MCF 10A (cell line): ENCODE measurements at regions not wholly inside any gene's neighbourhood (a gene's known extent, or its start where the extent isn't known, plus 50 kb on each side); places are given as distances from the start of the nearest gene placed in this dataset.

Experiments
- BruUV-seq: library from RNA; stranded (reverse); fragments of 400-500 nt; replicated peaks from 2 replicates; lab custom pipeline; 2021; lab: Mats Ljungman, UMichigan
- CTCF ChIA-PET: fragments of 300-600 bp; sonication (Branson Sonifier 250); formaldehyde crosslinking; extraction: SDS; loops from one replicate; lab custom pipeline; 2021; ENCODE audit warnings: antibody characterized with exemption, inconsistent platforms; lab: Yijun Ruan, JAX
- POLR2A ChIA-PET: fragments of 300-600, 350-650 bp; sonication (Branson Sonifier 250); formaldehyde crosslinking; extraction: SDS; loops from one replicate; lab custom pipeline; 2020; ENCODE audit warnings: antibody characterized with exemption, inconsistent platforms; lab: Yijun Ruan, JAX
- DNase-seq: peaks from one replicate; pipeline ENCODE4 v3.0.0-alpha.2; 2018; ENCODE audit not compliant: unreplicated experiment
- H3K27ac Mint-ChIP-seq: one replicate; pipeline ENCODE4 v1.8.0; 2022; ENCODE audit warnings: mild to moderate bottlenecking, low read depth, mixed read lengths; ENCODE audit not compliant: unreplicated experiment
- H3K27me3 Mint-ChIP-seq: one replicate; pipeline ENCODE4 v1.8.0; 2022; ENCODE audit warnings: mixed read lengths; ENCODE audit not compliant: insufficient read depth, unreplicated experiment
- H3K36me3 Mint-ChIP-seq: one replicate; pipeline ENCODE4 v1.8.0; 2022; ENCODE audit warnings: mild to moderate bottlenecking, moderate library complexity, mixed read lengths; ENCODE audit not compliant: insufficient read depth, unreplicated experiment
- H3K4me1 Mint-ChIP-seq: one replicate; pipeline ENCODE4 v1.8.0; 2022; ENCODE audit warnings: mixed read lengths; ENCODE audit not compliant: insufficient read depth, unreplicated experiment
- H3K4me3 Mint-ChIP-seq: one replicate; pipeline ENCODE4 v1.8.0; 2022; ENCODE audit warnings: mild to moderate bottlenecking, moderate library complexity, mixed read lengths; ENCODE audit not compliant: unreplicated experiment
- H3K9me3 Mint-ChIP-seq: one replicate; pipeline ENCODE4 v1.8.0; 2022; ENCODE audit warnings: mixed read lengths; ENCODE audit not compliant: unreplicated experiment
- CTCF ChIP-seq: fragments of 200-600 bp; IDR thresholded peaks from one replicate; pipeline ENCODE4 v1.8.0; 2022; ENCODE audit warnings: antibody characterized with exemption, mild to moderate bottlenecking; ENCODE audit not compliant: unreplicated experiment
- intact Hi-C: fragments of 100-400 bp; cut with micrococcal nuclease; formaldehyde crosslinking; loops from 2 replicates; pipeline ENCODE4 v1.14.1; 2022

GRCh38 chr6:27026361-27026760 lies 221.1 kb upstream of the PRSS16 start:
- H3K36me3 Mint-ChIP-seq: no peaks in the 10 kb centered on the region
- no peaks in the 10 kb centered on the region for H3K9me3 Mint-ChIP-seq
- no peaks in the 10 kb centered on the region for H3K4me1 Mint-ChIP-seq
- DNase-seq: no peak
- no peaks in the 10 kb centered on the region for H3K27me3 Mint-ChIP-seq
- POLR2A ChIA-PET: no interaction called here
- intact Hi-C loops: no loop called here
- CTCF ChIA-PET: interaction anchor here (1.0 kb wide), 1 partner anchor 53 kb away, joined by 5 read pairs; no protein-coding TSS in a partner anchor
- BruUV-seq: no TSS peak
- TF ChIP-seq CTCF: no peak
- H3K4me3 Mint-ChIP-seq: no peak overlapping the region
- no peak overlapping the region for H3K27ac Mint-ChIP-seq

GRCh38 chr6:27031302-27031701 lies 216.2 kb upstream of the PRSS16 start:
- BruUV-seq: no TSS peak
- no peak for TF ChIP-seq CTCF
- ChIA-PET POLR2A (no interaction called here), CTCF (no interaction called here)
- H3K4me1 Mint-ChIP-seq: no peaks in the 10 kb centered on the region
- no peaks in the 10 kb centered on the region for H3K36me3 Mint-ChIP-seq
- no peak overlapping the region for H3K27ac Mint-ChIP-seq
- H3K27me3 Mint-ChIP-seq: no peaks in the 10 kb centered on the region
- intact Hi-C loops: no loop called here
- no peaks in the 10 kb centered on the region for H3K9me3 Mint-ChIP-seq
- no peak overlapping the region for H3K4me3 Mint-ChIP-seq
- DNase-seq: peak; percentile 50

- TF ChIP-seq CTCF: no peak
- no peak overlapping the region for H3K27ac Mint-ChIP-seq
- POLR2A ChIA-PET: interaction anchor here (1.0 to 1.9 kb wide), 4 partner anchors 9 to 41 kb away, joined by 3 to 6 read pairs (median 4); no protein-coding TSS in a partner anchor
- intact Hi-C loops: no loop called here
- no TSS peak for BruUV-seq
- DNase-seq: no peak
- H3K27me3 Mint-ChIP-seq: peaks cover 30% of the 10 kb centered on the region
- H3K9me3 Mint-ChIP-seq: no peaks in the 10 kb centered on the region
- no peaks in the 10 kb centered on the region for H3K36me3 Mint-ChIP-seq
- no peaks in the 10 kb centered on the region for H3K4me1 Mint-ChIP-seq
- CTCF ChIA-PET: no interaction called here
- H3K4me3 Mint-ChIP-seq: no peak overlapping the region
These were observed 209.0 kb upstream of the PRSS16 start for GRCh38 chr6:27038498-27038897.

GRCh38 chr6:27040244-27041042 lies 207.1 kb upstream of the PRSS16 start:
- no peak overlapping the region for H3K27ac Mint-ChIP-seq
- TF ChIP-seq CTCF: no peak
- intact Hi-C loops: no loop called here
- ChIA-PET POLR2A (no interaction called here), CTCF (interaction anchor here (0.6 kb wide), 1 partner anchor 36 kb away, joined by 5 read pairs; no protein-coding TSS in a partner anchor)
- no TSS peak for BruUV-seq
- H3K36me3 Mint-ChIP-seq: no peaks in the 10 kb centered on the region
- no peaks in the 10 kb centered on the region for H3K4me1 Mint-ChIP-seq
- H3K27me3 Mint-ChIP-seq: peaks cover 30% of the 10 kb centered on the region
- H3K4me3 Mint-ChIP-seq: no peak overlapping the region
- no peaks in the 10 kb centered on the region for H3K9me3 Mint-ChIP-seq
- no peak for DNase-seq
